Tibial nerve (tissue), 4 donors: ENCODE measurements at regions not wholly inside any gene's neighbourhood (a gene's known extent, or its start where the extent isn't known, plus 50 kb on each side); places are given as distances from the start of the nearest gene placed in this dataset.

Experiments used
- EP300 ChIP-seq, 2 donors: sonication (generic); formaldehyde crosslinking; IDR thresholded peaks; one replicate each; pipeline ENCODE4 v1.6.1; 2017; ENCODE audit warnings: antibody characterized with exemption in 2 of 2, mild to moderate bottlenecking in 1 of 2
- POLR2A ChIP-seq, 2 donors: fragments of 450-650 bp; IDR thresholded peaks; one replicate each; pipeline ENCODE4 v1.6.1; 2017; ENCODE audit warnings: antibody characterized with exemption in 2 of 2, mild to moderate bottlenecking in 2 of 2, moderate library complexity in 2 of 2
- TF ChIP-seq, protein P1 (sequence below), 5 experiments: fragments of 200-600 bp in 3 of 5; fragments of 450-650 bp in 2 of 5; sonication (generic) in 3 of 5; IDR thresholded peaks; one replicate each; pipeline ENCODE4 v1.5.1; 2016 to 2019; ENCODE audit warnings: antibody characterized with exemption in 5 of 5, mild to moderate bottlenecking in 3 of 5, moderate library complexity in 2 of 5

DNA sequence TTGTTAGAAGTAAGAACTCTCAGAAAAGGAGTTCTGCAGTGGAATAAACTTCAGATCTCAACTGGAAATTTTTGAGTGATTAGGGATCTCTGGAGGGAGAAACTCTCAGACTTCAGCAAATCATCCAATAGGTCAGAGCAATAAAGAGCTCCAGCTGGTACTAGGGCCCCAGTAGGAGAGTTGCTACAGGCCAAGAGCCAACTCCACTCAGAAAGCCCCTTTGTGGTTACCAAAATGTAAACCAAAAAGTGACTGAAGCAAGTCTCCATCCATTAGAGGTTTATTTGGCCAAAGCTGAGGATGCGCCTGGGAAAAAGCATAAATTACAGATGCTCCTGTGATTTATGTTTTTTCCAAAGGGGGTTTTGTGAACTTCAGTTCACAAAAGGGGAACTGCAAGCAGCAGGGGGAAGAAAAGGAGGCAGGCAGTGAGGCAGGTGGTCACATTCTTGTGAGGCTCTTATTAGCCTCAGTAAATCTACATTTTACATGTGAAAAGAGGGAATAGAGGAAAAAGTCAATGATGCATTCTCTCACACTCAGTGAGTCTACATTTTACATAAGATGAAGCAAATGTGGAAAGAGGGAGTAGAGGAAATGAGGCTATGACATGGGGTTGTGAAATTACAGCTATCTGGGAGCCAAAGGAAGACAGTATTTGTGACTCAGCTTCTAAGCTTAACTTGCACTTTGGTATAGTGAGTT, 92.4 kb upstream of the DAZL start:
- TF ChIP-seq POLR2A (IDR thresholded peaks at IDR 0.05): no peak
- no peak for TF ChIP-seq EP300 (IDR thresholded peaks at IDR 0.05)
- TF ChIP-seq, protein P1, sequence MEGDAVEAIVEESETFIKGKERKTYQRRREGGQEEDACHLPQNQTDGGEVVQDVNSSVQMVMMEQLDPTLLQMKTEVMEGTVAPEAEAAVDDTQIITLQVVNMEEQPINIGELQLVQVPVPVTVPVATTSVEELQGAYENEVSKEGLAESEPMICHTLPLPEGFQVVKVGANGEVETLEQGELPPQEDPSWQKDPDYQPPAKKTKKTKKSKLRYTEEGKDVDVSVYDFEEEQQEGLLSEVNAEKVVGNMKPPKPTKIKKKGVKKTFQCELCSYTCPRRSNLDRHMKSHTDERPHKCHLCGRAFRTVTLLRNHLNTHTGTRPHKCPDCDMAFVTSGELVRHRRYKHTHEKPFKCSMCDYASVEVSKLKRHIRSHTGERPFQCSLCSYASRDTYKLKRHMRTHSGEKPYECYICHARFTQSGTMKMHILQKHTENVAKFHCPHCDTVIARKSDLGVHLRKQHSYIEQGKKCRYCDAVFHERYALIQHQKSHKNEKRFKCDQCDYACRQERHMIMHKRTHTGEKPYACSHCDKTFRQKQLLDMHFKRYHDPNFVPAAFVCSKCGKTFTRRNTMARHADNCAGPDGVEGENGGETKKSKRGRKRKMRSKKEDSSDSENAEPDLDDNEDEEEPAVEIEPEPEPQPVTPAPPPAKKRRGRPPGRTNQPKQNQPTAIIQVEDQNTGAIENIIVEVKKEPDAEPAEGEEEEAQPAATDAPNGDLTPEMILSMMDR (IDR thresholded peaks at IDR 0.05): no peak
